ENCODE measurements at regions not wholly inside any gene's neighbourhood (a gene's known extent, or its start where the extent isn't known, plus 50 kb on each side); places are given as distances from the start of the nearest gene placed in this dataset.

- no peak for TF ChIP-seq CTCF (IDR thresholded peaks at IDR 0.05)
- no peak for TF ChIP-seq EZH2 (IDR thresholded peaks at IDR 0.05; ENCODE audit: borderline replicate concordance, insufficient read depth, low read depth, low read length, poor library complexity, severe bottlenecking)
Measured at GRCh38 chr2:19846030-19846429, 55.8 kb downstream of the TTC32 start.

Data from B cell (primary cell).